Keratinocyte (primary cell): ENCODE measurements at regions not wholly inside any gene's neighbourhood (a gene's known extent, or its start where the extent isn't known, plus 50 kb on each side); places are given as distances from the start of the nearest gene placed in this dataset.

Experiments used
- EZH2 ChIP-seq: IDR thresholded peaks from one replicate; pipeline ENCODE4 v1.6.1; 2012; ENCODE audit warnings: inconsistent platforms, mild to moderate bottlenecking, low read length, moderate library complexity
- TF ChIP-seq, protein P1 (sequence below), 3 experiments: IDR thresholded peaks in 1 of 3; conservative IDR thresholded peaks in 1 of 3; optimal IDR thresholded peaks in 1 of 3; 2 replicates in 2 of 3; 3 replicates in 1 of 3; pipeline versions ENCODE3 to v1.5.1; 2011; ENCODE audit warnings: low read length in 3 of 3, mild to moderate bottlenecking in 3 of 3, moderate library complexity in 2 of 3, control low read depth in 1 of 3, inconsistent platforms in 1 of 3; ENCODE audit not compliant: insufficient read depth in 2 of 3; ENCODE audit errors: extremely low read depth in 1 of 3

DNA sequence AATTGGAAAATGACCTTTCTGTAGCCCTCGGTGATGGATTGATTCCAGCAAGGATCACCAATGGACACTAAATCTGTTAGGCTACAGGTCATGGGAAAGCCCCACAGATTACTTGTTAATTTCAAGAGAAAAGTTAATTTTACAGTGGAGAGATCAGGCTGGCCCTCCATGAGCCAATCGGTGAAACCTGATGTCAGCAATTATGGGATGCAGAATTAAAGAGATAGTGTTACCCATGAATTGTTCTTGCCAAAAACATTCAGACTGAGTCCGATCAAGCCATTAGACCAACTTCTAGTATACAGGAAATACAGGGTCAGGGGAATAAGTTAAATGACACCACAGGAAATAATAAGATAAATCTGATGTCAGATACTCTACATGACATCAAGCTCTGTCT is 214.9 kb upstream of the SYNDIG1 start:
- TF ChIP-seq EZH2: no peak
- TF ChIP-seq, protein P1, sequence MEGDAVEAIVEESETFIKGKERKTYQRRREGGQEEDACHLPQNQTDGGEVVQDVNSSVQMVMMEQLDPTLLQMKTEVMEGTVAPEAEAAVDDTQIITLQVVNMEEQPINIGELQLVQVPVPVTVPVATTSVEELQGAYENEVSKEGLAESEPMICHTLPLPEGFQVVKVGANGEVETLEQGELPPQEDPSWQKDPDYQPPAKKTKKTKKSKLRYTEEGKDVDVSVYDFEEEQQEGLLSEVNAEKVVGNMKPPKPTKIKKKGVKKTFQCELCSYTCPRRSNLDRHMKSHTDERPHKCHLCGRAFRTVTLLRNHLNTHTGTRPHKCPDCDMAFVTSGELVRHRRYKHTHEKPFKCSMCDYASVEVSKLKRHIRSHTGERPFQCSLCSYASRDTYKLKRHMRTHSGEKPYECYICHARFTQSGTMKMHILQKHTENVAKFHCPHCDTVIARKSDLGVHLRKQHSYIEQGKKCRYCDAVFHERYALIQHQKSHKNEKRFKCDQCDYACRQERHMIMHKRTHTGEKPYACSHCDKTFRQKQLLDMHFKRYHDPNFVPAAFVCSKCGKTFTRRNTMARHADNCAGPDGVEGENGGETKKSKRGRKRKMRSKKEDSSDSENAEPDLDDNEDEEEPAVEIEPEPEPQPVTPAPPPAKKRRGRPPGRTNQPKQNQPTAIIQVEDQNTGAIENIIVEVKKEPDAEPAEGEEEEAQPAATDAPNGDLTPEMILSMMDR (optimal IDR thresholded peaks at IDR 0.05 in 1 of 3, IDR thresholded peaks at IDR 0.05 in 1 of 3, conservative IDR thresholded peaks at IDR 0.05 in 1 of 3; ENCODE audit: extremely low read depth in 1 of 3, insufficient read depth in 2 of 3, low read length in 3 of 3): no peak
